CD4-positive, alpha-beta T cell treated with Interleukin-6 at 100 ng/mL for 8 hours (primary cell): ENCODE measurements at regions not wholly inside any gene's neighbourhood (a gene's known extent, or its start where the extent isn't known, plus 50 kb on each side); places are given as distances from the start of the nearest gene placed in this dataset.
"Not testable (repeated sequence)": the region's sequence is repeated elsewhere in the genome, so short reads cannot be mapped to it uniquely, and the experiment has no call there.

ENCODE experiments used
- DNase-seq: peaks from one replicate; pipeline ENCODE4 v3.0.0-alpha.2; 2020; ENCODE audit warnings: mixed read lengths, low spot score

GRCh38 chr9:81351166-81351565 is 338.2 kb downstream of the TLE1 start:
- DNase-seq: no peak

- DNase-seq: no peak
Measured at GRCh38 chr9:81344366-81344765, 345.0 kb downstream of the TLE1 start.

DNA sequence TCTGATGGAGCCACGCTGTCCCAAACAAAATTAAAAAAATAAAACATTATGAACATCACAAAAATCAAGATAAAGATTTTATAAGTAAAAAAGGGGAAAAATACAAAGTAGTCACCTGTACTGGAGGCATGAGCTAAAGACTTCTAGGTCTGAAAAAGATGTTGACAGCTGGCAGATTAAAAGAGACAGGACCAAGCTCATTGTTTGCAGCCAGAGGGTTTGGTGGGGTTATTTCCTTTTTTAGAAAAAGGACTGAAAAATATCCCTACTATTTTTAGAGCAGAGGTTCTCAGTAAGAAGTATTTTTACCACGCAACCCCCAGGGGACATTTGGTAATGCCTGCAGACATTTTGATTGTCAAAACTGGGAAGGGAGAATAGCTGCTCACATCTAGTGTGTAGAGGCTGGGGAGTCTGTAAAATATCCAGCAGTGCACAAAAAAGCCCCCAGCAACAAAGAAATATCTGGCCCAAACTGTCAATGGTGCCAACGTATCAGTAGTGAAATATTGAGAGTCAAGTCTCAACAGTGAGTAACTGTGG is 353.4 kb downstream of the TLE1 start:
- DNase-seq: no peak

DNA sequence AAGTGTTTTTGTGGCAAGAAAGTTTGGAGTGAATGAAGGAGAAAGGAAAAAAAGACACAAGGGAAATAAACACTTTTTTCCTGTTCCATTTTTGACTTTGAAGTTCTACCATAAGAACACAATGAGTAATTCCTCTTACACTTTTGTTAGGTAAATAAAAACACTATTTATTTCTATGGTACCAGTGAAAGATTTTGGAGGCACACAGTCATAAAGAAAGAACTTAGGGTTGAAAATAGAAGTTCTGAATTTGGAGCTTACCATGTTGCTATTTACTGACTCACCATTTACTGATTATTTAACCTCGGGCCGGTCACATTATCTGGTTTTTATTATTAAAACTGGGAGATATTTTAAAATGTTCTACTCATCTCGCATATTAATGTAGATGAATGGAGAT is 367.8 kb downstream of the TLE1 start:
- no peak for DNase-seq

GRCh38 chr9:81320909-81321482 is 368.4 kb downstream of the TLE1 start:
- no peak for DNase-seq

DNA sequence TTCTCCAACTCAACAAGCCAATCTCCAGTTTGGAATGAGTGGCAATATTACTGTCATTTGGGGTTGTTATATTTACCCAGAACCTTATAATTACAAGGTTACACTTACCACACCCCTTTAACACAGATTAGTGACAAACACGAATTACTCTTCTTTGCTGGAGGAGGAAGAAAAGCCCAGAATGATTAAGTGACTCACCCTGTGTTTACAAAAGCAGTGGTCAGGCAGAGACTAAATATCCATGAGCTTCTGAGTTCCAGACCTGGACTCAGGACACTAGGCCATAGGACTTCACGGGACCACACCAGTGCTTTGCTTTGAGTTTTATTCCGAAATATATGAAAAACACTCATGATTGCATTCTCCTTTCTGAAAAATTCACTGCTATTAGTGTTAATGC is 370.8 kb downstream of the TLE1 start:
- DNase-seq: no peak

DNA sequence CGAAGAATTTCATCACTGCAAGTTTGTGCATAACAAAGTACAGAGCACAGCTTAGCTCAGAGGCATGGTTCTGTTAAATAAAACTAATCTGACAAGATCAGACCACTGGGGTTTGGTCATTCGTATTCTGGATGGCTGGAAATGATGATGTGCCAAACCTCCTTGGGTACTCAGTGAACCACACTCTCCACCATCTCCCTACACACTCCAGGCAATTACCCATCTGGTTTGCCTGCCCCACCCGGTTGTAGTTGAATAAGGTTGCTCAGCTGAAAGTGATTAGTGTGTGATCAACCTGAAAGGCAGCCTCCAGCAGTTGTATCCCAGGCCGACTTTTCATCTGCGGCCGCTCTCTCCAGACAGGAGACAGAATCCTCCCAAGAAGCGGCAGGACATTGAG is 371.4 kb downstream of the TLE1 start:
- DNase-seq: no peak

GRCh38 chr9:81317223-81317622 is 372.1 kb downstream of the TLE1 start:
- no peak for DNase-seq

GRCh38 chr9:81314490-81314889 is 374.9 kb downstream of the TLE1 start:
- no peak for DNase-seq

DNA sequence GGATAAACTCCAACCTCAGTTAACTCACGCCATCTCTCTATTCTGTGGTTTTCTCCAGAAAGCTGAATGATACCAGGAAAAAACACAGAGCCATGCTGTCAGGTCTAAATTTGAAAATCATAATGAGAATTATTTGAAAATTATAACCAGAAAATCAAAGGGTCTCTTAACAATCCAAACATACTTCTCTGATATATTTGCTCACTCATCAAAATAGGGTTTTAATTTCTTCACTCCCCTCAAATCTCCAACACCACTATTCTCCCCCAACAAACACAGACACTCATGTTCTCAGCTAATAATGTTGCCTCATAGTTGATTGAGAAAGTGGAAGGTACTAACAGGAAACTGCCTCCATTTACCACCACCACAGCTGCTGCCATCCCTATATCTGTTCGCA is 375.5 kb downstream of the TLE1 start:
- DNase-seq: no peak

DNA sequence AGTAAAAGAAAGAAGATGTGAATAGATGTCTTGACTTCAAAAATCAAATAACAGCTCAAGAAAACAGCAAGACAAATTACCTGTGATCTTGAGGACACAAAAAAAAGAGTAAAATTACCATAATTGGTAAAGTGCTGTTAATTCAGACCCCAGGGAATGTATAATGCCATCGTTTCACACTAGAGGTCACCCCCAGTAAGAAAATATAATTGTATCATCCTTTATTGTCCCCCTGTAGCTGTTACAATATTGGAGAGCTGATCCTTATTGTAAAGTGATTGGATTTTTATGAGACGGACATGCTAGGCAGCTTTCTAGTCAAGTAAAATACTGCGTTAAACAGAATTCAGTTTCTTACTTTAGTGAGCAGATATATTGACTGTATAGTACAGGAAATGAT is 377.0 kb downstream of the TLE1 start:
- DNase-seq: no peak

DNA sequence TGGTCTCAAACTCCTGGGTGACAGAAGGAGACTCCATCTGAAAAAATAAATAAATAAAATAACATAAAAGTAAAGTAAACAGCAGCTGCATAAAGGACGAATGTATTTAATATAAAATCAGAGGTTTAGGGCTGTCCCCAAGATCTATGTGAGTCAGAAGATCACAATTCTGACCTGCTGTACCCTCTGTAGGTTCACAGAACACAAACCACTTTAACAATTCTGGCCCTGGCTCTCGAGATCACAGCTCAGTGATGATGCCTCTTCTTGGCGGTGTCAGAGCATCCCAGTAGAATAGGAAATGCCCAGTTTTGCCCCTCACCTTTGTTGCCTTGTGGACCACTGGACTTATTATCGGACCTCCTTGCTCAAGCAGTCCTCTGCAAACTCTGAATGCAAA is 380.9 kb downstream of the TLE1 start:
- DNase-seq: no peak

DNA sequence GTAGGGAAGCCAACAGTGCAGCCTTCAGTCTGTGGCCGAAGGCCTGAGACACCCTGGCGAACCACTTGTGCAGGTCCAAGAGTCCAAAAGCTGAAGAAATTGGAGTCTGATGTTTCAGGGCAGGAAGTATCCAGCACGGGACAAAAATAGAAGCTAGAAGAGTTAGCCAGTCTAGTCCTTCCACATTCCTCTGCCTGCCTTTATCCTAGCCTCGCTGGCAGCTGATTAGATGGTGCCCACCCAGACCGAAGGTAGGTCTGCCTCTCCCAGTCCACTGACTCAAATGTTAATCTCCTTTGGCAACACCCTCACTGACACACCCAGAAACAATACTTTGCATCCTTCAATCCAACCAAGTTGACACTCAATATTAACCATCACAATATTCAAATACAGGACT is 381.6 kb downstream of the TLE1 start:
- not testable (repeated sequence) for DNase-seq

GRCh38 chr9:81305561-81306182 is 383.7 kb downstream of the TLE1 start:
- no peak for DNase-seq

GRCh38 chr9:81303658-81304057 is 385.7 kb downstream of the TLE1 start:
- DNase-seq: no peak

GRCh38 chr9:81293651-81294050 is 395.7 kb downstream of the TLE1 start:
- no peak for DNase-seq

GRCh38 chr9:81292056-81292805 is 397.1 kb downstream of the TLE1 start:
- DNase-seq: no peak

DNA sequence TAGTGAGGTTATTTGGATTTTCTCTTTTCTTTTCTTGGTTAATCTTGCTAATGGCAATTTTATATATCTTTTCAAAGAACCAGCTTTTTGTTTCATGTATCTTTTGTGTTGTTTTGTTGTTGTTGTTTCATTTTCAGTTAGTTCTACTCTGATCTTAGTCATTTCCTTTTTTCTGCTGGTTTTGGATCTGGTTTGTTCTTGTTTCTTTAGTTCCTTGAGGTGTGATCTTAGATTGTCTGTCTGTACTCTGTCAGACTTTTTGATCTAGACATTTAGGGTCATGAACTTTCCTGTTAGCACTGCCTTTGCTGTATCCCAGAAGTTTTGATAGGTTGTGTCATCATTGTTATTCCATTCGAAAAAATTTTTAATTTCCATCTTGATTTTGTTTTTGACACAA is 399.7 kb downstream of the TLE1 start:
- DNase-seq: no peak

GRCh38 chr9:81268048-81268447 is 421.3 kb downstream of the TLE1 start:
- no peak for DNase-seq

DNA sequence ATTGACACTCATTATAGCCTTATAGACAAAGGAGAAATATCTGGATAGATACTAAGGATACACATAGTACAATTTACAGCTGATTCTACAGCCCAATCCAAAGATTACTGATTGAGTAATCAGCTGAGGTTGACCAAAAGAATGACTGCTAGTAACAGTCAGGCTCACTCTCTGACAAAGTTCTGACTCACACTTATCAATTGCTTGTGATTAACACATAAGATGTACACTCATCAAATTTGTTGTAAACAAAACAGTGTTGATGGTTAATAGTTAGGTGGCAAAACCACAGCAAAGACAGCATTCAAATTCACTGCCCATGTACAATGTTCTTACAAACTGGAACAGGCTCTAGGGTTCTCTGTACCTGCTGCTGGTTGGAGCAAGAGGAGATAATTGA is 422.7 kb downstream of the TLE1 start:
- DNase-seq: no peak

DNA sequence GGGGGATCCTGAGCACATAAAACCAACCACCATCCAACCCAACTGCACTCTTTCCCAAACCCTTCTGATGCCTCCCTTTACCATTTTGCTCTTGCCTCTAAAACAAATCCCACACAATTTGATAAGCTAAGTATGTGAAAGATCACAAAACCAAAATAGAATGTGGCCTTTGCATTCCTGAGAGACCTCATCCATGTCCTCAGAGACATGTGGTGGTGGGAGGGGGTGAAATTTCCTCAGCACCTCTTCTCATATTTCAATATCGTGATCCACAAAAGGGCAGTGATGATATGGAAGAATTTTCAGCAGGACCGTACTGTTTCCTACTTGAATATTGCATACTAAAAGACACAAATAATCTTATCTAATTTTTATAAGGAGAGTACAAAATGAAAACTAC is 423.3 kb downstream of the TLE1 start:
- DNase-seq: no peak

DNA sequence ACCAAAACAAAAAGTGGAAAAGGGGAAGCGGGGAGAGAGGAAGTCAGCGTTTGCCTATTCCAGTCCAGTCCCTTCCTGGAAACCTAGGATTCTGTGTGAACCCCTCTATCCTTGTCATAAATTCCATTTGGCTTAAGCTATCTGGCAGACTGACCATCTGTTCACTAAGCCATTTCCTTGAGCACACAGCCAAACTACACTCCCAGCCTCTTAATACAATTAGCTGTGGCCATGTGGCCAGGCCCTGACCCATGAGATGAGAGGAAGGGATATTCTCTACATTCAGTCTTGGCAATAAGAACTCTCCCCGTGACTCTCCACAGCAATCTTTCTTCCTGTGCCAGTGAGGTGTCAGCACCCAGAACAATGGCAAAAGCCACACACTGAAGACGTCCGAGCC is 424.8 kb downstream of the TLE1 start:
- no peak for DNase-seq

DNA sequence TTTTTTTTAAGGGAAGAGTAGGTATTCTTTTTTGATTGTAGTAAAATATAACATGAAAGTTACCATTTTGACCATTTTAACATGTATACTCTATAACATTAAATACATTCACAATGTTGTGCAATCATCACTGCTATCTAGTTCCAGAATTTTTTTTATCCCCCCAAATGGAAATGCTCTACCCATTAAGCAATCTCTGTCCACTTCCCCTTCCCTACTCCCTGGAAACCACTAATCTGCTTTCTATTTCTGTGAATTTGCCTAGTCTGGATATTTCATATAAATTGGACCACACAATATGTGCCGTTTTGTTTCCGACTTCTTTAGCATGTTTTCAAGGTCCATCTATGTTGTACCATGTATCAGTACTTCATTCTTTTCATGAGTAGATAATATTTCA is 429.5 kb downstream of the TLE1 start:
- DNase-seq: no peak
